Cardiac muscle cell (in vitro differentiated cells and primary cell): ENCODE measurements at regions not wholly inside any gene's neighbourhood (a gene's known extent, or its start where the extent isn't known, plus 50 kb on each side); places are given as distances from the start of the nearest gene placed in this dataset.

Experiments
- DNase-seq, 2 donors: peaks; one replicate each; pipeline versions ENCODE4 v3.0.0 to v3.0.0-alpha.2; 2010 to 2017; ENCODE audit warnings: low read depth in 1 of 2, low spot score in 1 of 2
- H3K27ac ChIP-seq: fragments of 200-600 bp; sonication (generic); 2 replicates; pipeline ENCODE4 v1.5.1; 2016
- H3K27me3 ChIP-seq: fragments of 200-600 bp; sonication (generic); 2 replicates; pipeline ENCODE4 v1.6.0; 2016; ENCODE audit warnings: control low read depth
- H3K36me3 ChIP-seq: fragments of 200-600 bp; sonication (generic); 2 replicates; pipeline ENCODE4 v1.5.1; 2016; ENCODE audit warnings: control low read depth
- H3K4me1 ChIP-seq: fragments of 200-600 bp; sonication (generic); 2 replicates; pipeline ENCODE4 v1.8.1; 2017; ENCODE audit warnings: low read depth, mild to moderate bottlenecking, mixed run types
- H3K4me3 ChIP-seq: fragments of 200-600 bp; sonication (generic); 2 replicates; pipeline ENCODE4 v1.5.1; 2016; ENCODE audit warnings: mild to moderate bottlenecking
- H3K9me3 ChIP-seq: fragments of 200-600 bp; sonication (generic); 2 replicates; pipeline ENCODE4 v1.5.1; 2017; ENCODE audit warnings: low read depth, mild to moderate bottlenecking, control low read depth
- CTCF ChIP-seq: IDR thresholded peaks from 2 replicates; pipeline ENCODE4 v1.5.1; 2012; ENCODE audit warnings: low read depth, mild to moderate bottlenecking, low read length

- H3K27me3 ChIP-seq, result no peaks in the 10 kb centered on the region
- H3K36me3 ChIP-seq, result no peaks in the 10 kb centered on the region
- H3K9me3 ChIP-seq, result no peaks in the 10 kb centered on the region
- H3K4me3 ChIP-seq, result no peak overlapping the region
- H3K27ac ChIP-seq, result no peak overlapping the region
- TF ChIP-seq CTCF, result no peak
- no peak for DNase-seq
- no peaks in the 10 kb centered on the region for H3K4me1 ChIP-seq
Measured at GRCh38 chr6:23354004-23354403, 772.0 kb upstream of the NRSN1 start.

- no peaks in the 10 kb centered on the region for H3K9me3 ChIP-seq
- no peak for DNase-seq
- no peaks in the 10 kb centered on the region for H3K36me3 ChIP-seq
- H3K4me1 ChIP-seq, result no peaks in the 10 kb centered on the region
- no peak for TF ChIP-seq CTCF
- H3K4me3 ChIP-seq, result no peak overlapping the region
- no peak overlapping the region for H3K27ac ChIP-seq
- H3K27me3 ChIP-seq, result no peaks in the 10 kb centered on the region
Measured at GRCh38 chr6:23357185-23357766, 768.7 kb upstream of the NRSN1 start.

- no peak overlapping the region for H3K27ac ChIP-seq
- TF ChIP-seq CTCF, result no peak
- no peaks in the 10 kb centered on the region for H3K36me3 ChIP-seq
Measured at GRCh38 chr6:23365732-23366131, 760.3 kb upstream of the NRSN1 start.

GRCh38 chr6:23367311-23367710 lies 758.7 kb upstream of the NRSN1 start:
- Histone ChIP-seq H3K9me3 (no peaks in the 10 kb centered on the region), H3K4me3 (no peak overlapping the region), H3K27me3 (no peaks in the 10 kb centered on the region), H3K4me1 (no peaks in the 10 kb centered on the region), H3K27ac (no peak overlapping the region), H3K36me3 (no peaks in the 10 kb centered on the region)
- no peak for TF ChIP-seq CTCF
- no peak for DNase-seq

More at GRCh38 chr6:23365732-23366131, 760.3 kb upstream of the NRSN1 start:
- Histone ChIP-seq H3K27me3 (no peaks in the 10 kb centered on the region), H3K4me1 (no peaks in the 10 kb centered on the region), H3K4me3 (no peak overlapping the region), H3K9me3 (no peaks in the 10 kb centered on the region)
- DNase-seq, result no peak

- Histone ChIP-seq H3K4me3 (no peak overlapping the region), H3K36me3 (no peaks in the 10 kb centered on the region), H3K27me3 (no peaks in the 10 kb centered on the region), H3K27ac (no peak overlapping the region), H3K9me3 (no peaks in the 10 kb centered on the region), H3K4me1 (no peaks in the 10 kb centered on the region)
- DNase-seq, result no peak
- TF ChIP-seq CTCF, result no peak
Measured at GRCh38 chr6:23368557-23368956, 757.5 kb upstream of the NRSN1 start.

- no peak for DNase-seq
- H3K36me3 ChIP-seq, result no peaks in the 10 kb centered on the region
- no peak for TF ChIP-seq CTCF
Measured at GRCh38 chr6:23370051-23370450, 756.0 kb upstream of the NRSN1 start.

More at GRCh38 chr6:23370051-23370450, 756.0 kb upstream of the NRSN1 start:
- Histone ChIP-seq H3K9me3 (no peaks in the 10 kb centered on the region), H3K4me1 (no peaks in the 10 kb centered on the region), H3K27ac (no peak overlapping the region), H3K4me3 (no peak overlapping the region), H3K27me3 (no peaks in the 10 kb centered on the region)
